Immature natural killer cell (primary cell): ENCODE measurements at regions not wholly inside any gene's neighbourhood (a gene's known extent, or its start where the extent isn't known, plus 50 kb on each side); places are given as distances from the start of the nearest gene placed in this dataset.

Source experiments
- DNase-seq, 3 donors: peaks; one replicate each; pipeline ENCODE4 v3.0.0; 2022; ENCODE audit warnings: mixed read lengths in 1 of 3
- H3K27ac Mint-ChIP-seq, 6 donors: one replicate each; pipeline ENCODE4 v1.8.0; 2020; ENCODE audit warnings: mixed read lengths in 6 of 6, mild to moderate bottlenecking in 5 of 6, inconsistent platforms in 4 of 6, moderate library complexity in 3 of 6
- H3K27me3 Mint-ChIP-seq, 3 donors: one replicate each; pipeline ENCODE4 v1.8.0; 2020 to 2021; ENCODE audit warnings: low read depth in 3 of 3, mild to moderate bottlenecking in 3 of 3, mixed read lengths in 3 of 3, moderate library complexity in 3 of 3, inconsistent platforms in 1 of 3
- H3K36me3 Mint-ChIP-seq, 3 donors: one replicate each; pipeline ENCODE4 v1.8.0; 2020; ENCODE audit warnings: mixed read lengths in 3 of 3, inconsistent platforms in 2 of 3, mild to moderate bottlenecking in 2 of 3
- H3K4me1 Mint-ChIP-seq, 2 donors: one replicate each; pipeline ENCODE4 v1.8.0; 2020; ENCODE audit warnings: inconsistent platforms in 2 of 2, mild to moderate bottlenecking in 2 of 2, mixed read lengths in 2 of 2, moderate library complexity in 1 of 2
- H3K4me3 Mint-ChIP-seq, 5 donors: one replicate each; pipeline ENCODE4 v1.8.0; 2020; ENCODE audit warnings: mild to moderate bottlenecking in 5 of 5, mixed read lengths in 5 of 5, inconsistent platforms in 3 of 5, moderate library complexity in 3 of 5
- H3K9me3 Mint-ChIP-seq, 6 donors: one replicate each; pipeline ENCODE4 v1.8.0; 2020; ENCODE audit warnings: mild to moderate bottlenecking in 6 of 6, mixed read lengths in 6 of 6, inconsistent platforms in 4 of 6, moderate library complexity in 3 of 6

DNA sequence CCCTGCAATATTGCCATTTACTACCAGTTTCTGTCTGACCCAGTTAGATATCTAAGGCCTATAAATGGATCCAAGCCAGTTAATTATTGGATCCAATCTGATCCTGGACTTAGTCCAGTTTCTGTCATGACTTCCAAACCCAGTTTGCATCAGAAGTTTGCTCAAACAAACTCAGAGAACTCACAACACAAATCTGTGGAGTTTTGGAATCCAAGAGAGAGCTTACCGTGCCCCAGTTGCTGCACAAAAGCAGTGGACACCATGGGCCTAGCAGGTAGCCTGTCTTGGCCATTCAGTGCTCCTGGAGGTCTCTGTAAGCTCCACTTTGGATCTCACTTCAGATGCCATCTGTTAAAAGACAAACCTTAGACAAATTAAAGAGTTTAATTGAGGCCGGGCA, 174.5 kb downstream of the AASDH start:
- Mint-ChIP-seq H3K36me3 (peaks cover 0 to 5% (median 0%) of the 10 kb centered on the region in 3 donors), H3K4me1 (no peaks in the 10 kb centered on the region), H3K9me3 (peaks cover 0 to 6% (median 0%) of the 10 kb centered on the region in 6 donors), H3K4me3 (no peak overlapping the region), H3K27me3 (peaks cover 0 to 8% (median under 1%) of the 10 kb centered on the region in 3 donors), H3K27ac (no peak overlapping the region)
- no peak for DNase-seq

DNA sequence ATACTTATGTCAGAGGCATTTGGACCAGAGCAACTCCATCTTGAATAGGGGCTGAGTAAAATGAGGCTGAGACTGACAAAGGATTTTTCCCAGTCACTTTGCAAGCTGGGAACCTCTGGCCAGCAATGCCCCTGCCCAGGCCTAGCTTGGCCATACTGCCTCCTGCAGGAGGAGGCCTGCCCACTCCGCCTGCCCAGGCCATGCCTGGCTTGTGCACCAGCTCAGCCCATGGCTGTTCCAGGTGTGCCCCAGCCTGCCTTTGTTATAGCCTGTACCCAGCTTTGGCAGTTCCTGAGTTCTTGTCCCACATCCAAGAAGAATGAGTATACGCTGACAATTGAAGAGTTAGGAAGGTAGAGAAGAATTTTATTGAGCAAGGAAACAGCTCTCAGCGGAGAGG, 176.1 kb downstream of the AASDH start:
- H3K27ac Mint-ChIP-seq, result no peak overlapping the region
- H3K4me3 Mint-ChIP-seq, result no peak overlapping the region

GRCh38 chr4:56210397-56210796, 176.9 kb downstream of the AASDH start:
- Mint-ChIP-seq H3K27ac (no peak overlapping the region), H3K36me3 (peaks cover 0 to 5% (median 0%) of the 10 kb centered on the region in 3 donors), H3K9me3 (peaks cover 0 to 9% (median 0%) of the 10 kb centered on the region in 6 donors), H3K4me3 (no peak overlapping the region), H3K27me3 (peaks cover 0 to 8% (median 2%) of the 10 kb centered on the region in 3 donors), H3K4me1 (no peaks in the 10 kb centered on the region)
- no peak for DNase-seq

More for the DNA sequence above, 176.1 kb downstream of the AASDH start:
- H3K9me3 Mint-ChIP-seq, result peaks cover 0 to 6% (median 0%) of the 10 kb centered on the region in 6 donors
- no peak for DNase-seq
- peaks cover 0 to 8% (median 2%) of the 10 kb centered on the region in 3 donors for H3K27me3 Mint-ChIP-seq
- peaks cover 0 to 5% (median 0%) of the 10 kb centered on the region in 3 donors for H3K36me3 Mint-ChIP-seq
- H3K4me1 Mint-ChIP-seq, result no peaks in the 10 kb centered on the region

GRCh38 chr4:56209767-56210166, 177.5 kb downstream of the AASDH start:
- Mint-ChIP-seq H3K27me3 (peaks cover 0 to 8% (median 2%) of the 10 kb centered on the region in 3 donors), H3K36me3 (peaks cover 0 to 5% (median 0%) of the 10 kb centered on the region in 3 donors), H3K9me3 (peaks cover 0 to 9% (median 0%) of the 10 kb centered on the region in 6 donors), H3K27ac (no peak overlapping the region), H3K4me1 (no peaks in the 10 kb centered on the region), H3K4me3 (no peak overlapping the region)
- no peak for DNase-seq

GRCh38 chr4:56208103-56208502, 179.2 kb downstream of the AASDH start:
- Mint-ChIP-seq H3K9me3 (peaks cover 0 to 9% (median 0%) of the 10 kb centered on the region in 6 donors), H3K36me3 (no peaks in the 10 kb centered on the region)

DNA sequence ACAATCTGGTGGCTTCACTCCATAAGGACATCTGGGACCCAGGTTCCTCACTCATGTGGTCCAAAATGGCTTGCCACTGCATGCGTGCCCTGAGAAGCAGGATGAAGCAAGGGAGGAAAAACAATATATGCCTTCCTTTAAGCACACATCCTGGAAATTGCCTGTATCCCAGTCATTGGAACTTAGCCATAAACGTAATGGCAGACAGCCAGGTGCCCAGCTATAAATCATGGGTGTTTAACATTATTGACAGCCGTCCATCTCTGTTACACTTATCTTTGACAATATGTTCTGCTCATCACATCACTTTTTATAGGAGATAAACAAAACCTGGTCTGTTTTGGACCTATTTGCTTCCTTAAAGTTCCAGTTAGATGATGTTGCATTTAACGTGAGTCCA, 181.0 kb downstream of the AASDH start:
- Mint-ChIP-seq H3K4me1 (no peaks in the 10 kb centered on the region), H3K4me3 (no peak overlapping the region), H3K36me3 (no peaks in the 10 kb centered on the region), H3K9me3 (peaks cover 0 to 5% (median 0%) of the 10 kb centered on the region in 6 donors), H3K27me3 (peaks cover 2 to 5% (median 3%) of the 10 kb centered on the region in 3 donors), H3K27ac (no peak overlapping the region)
- DNase-seq, result no peak

More at GRCh38 chr4:56208103-56208502, 179.2 kb downstream of the AASDH start:
- Mint-ChIP-seq H3K27ac (no peak overlapping the region), H3K4me1 (no peaks in the 10 kb centered on the region), H3K27me3 (peaks cover 2 to 8% (median 4%) of the 10 kb centered on the region in 3 donors), H3K4me3 (no peak overlapping the region)
- no peak for DNase-seq

- H3K27ac Mint-ChIP-seq, result no peak overlapping the region
- no peaks in the 10 kb centered on the region for H3K4me1 Mint-ChIP-seq
- no peak for DNase-seq
- no peaks in the 10 kb centered on the region for H3K36me3 Mint-ChIP-seq
- H3K4me3 Mint-ChIP-seq, result no peak overlapping the region
- no peaks in the 10 kb centered on the region for H3K9me3 Mint-ChIP-seq
- peaks cover 0 to 5% (median 0%) of the 10 kb centered on the region in 3 donors for H3K27me3 Mint-ChIP-seq
Measured at GRCh38 chr4:56200275-56200674, 187.0 kb downstream of the AASDH start.

DNA sequence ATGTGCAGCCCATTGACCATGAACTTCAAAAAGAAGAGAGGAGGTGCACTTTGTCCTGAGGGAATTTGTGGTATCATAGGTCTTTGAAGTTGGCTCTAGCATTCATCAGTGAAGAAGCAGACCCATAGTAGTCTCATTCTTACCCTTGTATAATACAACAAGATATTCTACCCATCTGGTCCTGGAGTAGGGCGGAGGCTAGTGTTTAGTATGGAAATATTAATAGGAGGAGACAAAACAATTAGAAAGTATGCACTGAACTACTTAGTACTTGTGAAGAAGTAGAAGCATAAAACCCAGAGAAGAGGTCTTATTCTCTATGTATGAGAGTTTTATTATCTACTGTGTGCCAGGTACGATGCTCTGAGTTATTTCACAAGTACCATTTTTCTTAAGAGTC, 189.0 kb downstream of the AASDH start:
- H3K9me3 Mint-ChIP-seq, result no peaks in the 10 kb centered on the region
- H3K36me3 Mint-ChIP-seq, result no peaks in the 10 kb centered on the region
- no peaks in the 10 kb centered on the region for H3K4me1 Mint-ChIP-seq
- peaks cover 0 to 1% (median 0%) of the 10 kb centered on the region in 3 donors for H3K27me3 Mint-ChIP-seq
- no peak for DNase-seq
- no peak overlapping the region for H3K4me3 Mint-ChIP-seq
- H3K27ac Mint-ChIP-seq, result no peak overlapping the region

GRCh38 chr4:56197387-56197786, 189.9 kb downstream of the AASDH start:
- H3K4me1 Mint-ChIP-seq, result no peaks in the 10 kb centered on the region
- peaks cover 0 to 2% (median 0%) of the 10 kb centered on the region in 3 donors for H3K27me3 Mint-ChIP-seq
- H3K27ac Mint-ChIP-seq, result no peak overlapping the region
- no peaks in the 10 kb centered on the region for H3K9me3 Mint-ChIP-seq
- H3K4me3 Mint-ChIP-seq, result no peak overlapping the region
- DNase-seq, result no peak
- no peaks in the 10 kb centered on the region for H3K36me3 Mint-ChIP-seq

DNA sequence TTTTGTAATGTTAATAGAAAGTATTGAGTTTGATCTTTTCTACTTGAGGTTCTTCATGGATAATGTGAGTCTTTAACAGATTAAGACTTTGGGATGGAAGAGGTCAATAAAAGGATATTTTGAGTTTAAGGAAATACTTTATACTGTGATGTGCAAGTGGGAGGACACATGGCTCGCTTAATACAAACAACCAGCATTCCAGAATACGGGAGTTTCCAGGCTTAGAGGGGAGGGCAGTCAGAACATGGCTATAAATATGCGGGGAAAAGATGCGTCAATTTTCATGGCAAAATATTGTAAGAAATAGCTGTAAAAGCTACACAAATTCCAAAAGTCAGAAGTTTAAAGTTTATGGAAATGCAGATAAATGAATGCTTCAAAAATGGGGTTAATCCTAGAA, 192.3 kb downstream of the AASDH start:
- Mint-ChIP-seq H3K27ac (no peak overlapping the region), H3K4me1 (no peaks in the 10 kb centered on the region), H3K27me3 (peaks cover 1 to 8% (median 2%) of the 10 kb centered on the region in 3 donors), H3K9me3 (peaks cover 0 to 6% (median 0%) of the 10 kb centered on the region in 6 donors), H3K36me3 (no peaks in the 10 kb centered on the region), H3K4me3 (no peak overlapping the region)
- DNase-seq, result no peak

GRCh38 chr4:56191534-56191933, 195.8 kb downstream of the AASDH start:
- Mint-ChIP-seq H3K4me3 (no peak overlapping the region), H3K27me3 (peaks cover 3 to 8% (median 4%) of the 10 kb centered on the region in 3 donors), H3K9me3 (peaks cover 0 to 8% (median 0%) of the 10 kb centered on the region in 6 donors), H3K27ac (no peak overlapping the region), H3K36me3 (no peaks in the 10 kb centered on the region), H3K4me1 (no peaks in the 10 kb centered on the region)
- DNase-seq, result no peak

DNA sequence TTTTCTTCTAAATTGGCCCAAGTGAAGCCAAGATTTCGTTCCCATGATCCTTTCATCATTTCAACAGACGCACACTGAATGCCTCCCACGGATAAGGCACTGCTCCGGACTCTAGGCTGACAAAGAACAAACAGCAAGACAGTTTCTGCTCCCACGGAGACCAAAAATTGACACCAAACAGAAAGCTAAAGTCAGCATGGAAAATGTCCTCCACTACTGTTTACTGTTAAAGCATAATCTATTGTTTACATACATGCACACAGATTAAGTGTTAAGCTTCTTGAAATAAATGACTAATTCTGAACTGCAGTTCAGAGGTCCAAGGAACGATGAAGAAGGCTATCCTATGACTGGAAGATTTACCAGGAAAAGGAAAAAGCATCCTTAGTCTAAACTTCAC, 199.6 kb downstream of the AASDH start:
- Mint-ChIP-seq H3K9me3 (peaks cover 0 to 8% (median 0%) of the 10 kb centered on the region in 6 donors), H3K27me3 (peaks cover 3 to 9% (median 4%) of the 10 kb centered on the region in 3 donors), H3K36me3 (no peaks in the 10 kb centered on the region), H3K4me1 (no peaks in the 10 kb centered on the region), H3K4me3 (no peak overlapping the region), H3K27ac (no peak overlapping the region)
- no peak for DNase-seq

- Mint-ChIP-seq H3K4me3 (no peak overlapping the region), H3K4me1 (no peaks in the 10 kb centered on the region), H3K9me3 (peaks cover 0 to 7% (median 0%) of the 10 kb centered on the region in 6 donors), H3K36me3 (no peaks in the 10 kb centered on the region), H3K27ac (no peak overlapping the region), H3K27me3 (peaks cover 1 to 7% (median 4%) of the 10 kb centered on the region in 3 donors)
- DNase-seq, result no peak
Measured at GRCh38 chr4:56186808-56187523, 200.3 kb downstream of the AASDH start.

- peaks cover 0 to 4% of the 10 kb centered on the region in 2 donors for H3K4me1 Mint-ChIP-seq
- peaks cover 0 to 2% (median 0%) of the 10 kb centered on the region in 6 donors for H3K9me3 Mint-ChIP-seq
- H3K27me3 Mint-ChIP-seq, result peaks cover 1 to 6% (median 2%) of the 10 kb centered on the region in 3 donors
- H3K27ac Mint-ChIP-seq, result no peak overlapping the region
- no peaks in the 10 kb centered on the region for H3K36me3 Mint-ChIP-seq
- no peak for DNase-seq
- H3K4me3 Mint-ChIP-seq, result no peak overlapping the region
Measured at GRCh38 chr4:56185901-56186300, 201.4 kb downstream of the AASDH start.
